Spleen (tissue), 7 donors: ENCODE measurements at regions not wholly inside any gene's neighbourhood (a gene's known extent, or its start where the extent isn't known, plus 50 kb on each side); places are given as distances from the start of the nearest gene placed in this dataset.

Source experiments
- CTCF ChIP-seq, 11 experiments: fragments of 200-600 bp in 7 of 11; fragments of 450-650 bp in 4 of 11; sonication (generic) in 4 of 11; IDR thresholded peaks in 8 of 11; conservative IDR thresholded peaks in 3 of 11; 1 replicate in 7 of 11; 2 replicates in 4 of 11; pipeline versions ENCODE4 v1.4.0 to v1.8.0; 2016 to 2021; ENCODE audit warnings: antibody characterized with exemption in 11 of 11, inconsistent platforms in 4 of 11, mild to moderate bottlenecking in 1 of 11
- POLR2A ChIP-seq, 3 donors: fragments of 450-650 bp; IDR thresholded peaks; one replicate each; pipeline ENCODE4 v1.5.1; 2017; ENCODE audit warnings: antibody characterized with exemption in 3 of 3, mild to moderate bottlenecking in 1 of 3
- POLR2AphosphoS5 ChIP-seq, 3 donors: sonication (generic); formaldehyde crosslinking; IDR thresholded peaks; one replicate each; pipeline ENCODE4 v1.5.1; 2017; ENCODE audit warnings: antibody characterized with exemption in 3 of 3
- donor health status: DM: no; HTN: no; CAD: no; lungs with moderate emphysema.
- donor health status: DM: no; HTN: no; CAD: no.
- donor health status: DM: no; HTN: no; CAD: no.

GRCh38 chr14:34229140-34229539 is 232.9 kb downstream of the SPTSSA start:
- TF ChIP-seq CTCF (IDR thresholded peaks at IDR 0.05 in 8 of 11, conservative IDR thresholded peaks at IDR 0.05 in 3 of 11), result no peak
- no peak for TF ChIP-seq POLR2AphosphoS5 (IDR thresholded peaks at IDR 0.05)
- TF ChIP-seq POLR2A (IDR thresholded peaks at IDR 0.05), result no peak
